Testis (tissue), 2 donors: ENCODE measurements at regions not wholly inside any gene's neighbourhood (a gene's known extent, or its start where the extent isn't known, plus 50 kb on each side); places are given as distances from the start of the nearest gene placed in this dataset.

ENCODE experiments used
- DNase-seq: peaks from one replicate; pipeline ENCODE4 v3.0.0-alpha.2; 2019
- H3K27ac ChIP-seq, 2 donors: fragments of 200-600 bp; sonication (generic); one replicate each; pipeline ENCODE4 v1.5.1; 2019
- H3K27me3 ChIP-seq: fragments of 200-600 bp; sonication (generic); one replicate; pipeline ENCODE4 v1.5.1; 2019
- H3K36me3 ChIP-seq: fragments of 200-600 bp; sonication (generic); one replicate; pipeline ENCODE4 v1.5.1; 2017; ENCODE audit warnings: low read depth; ENCODE audit errors: missing control alignments
- H3K4me1 ChIP-seq: fragments of 200-600 bp; sonication (generic); one replicate; pipeline ENCODE4 v1.5.1; 2019
- H3K4me3 ChIP-seq, 2 donors: fragments of 200-600 bp; sonication (generic); one replicate each; pipeline ENCODE4 v1.5.1; 2017 to 2019
- H3K9me3 ChIP-seq: fragments of 200-600 bp; sonication (generic); one replicate; pipeline ENCODE4 v1.5.1; 2017
- CTCF ChIP-seq, 3 experiments: fragments of 450-650 bp in 2 of 3; fragments of 200-600 bp in 1 of 3; sonication (generic) in 1 of 3; IDR thresholded peaks; one replicate each; pipeline ENCODE4 v1.5.1; 2016 to 2019; ENCODE audit warnings: antibody characterized with exemption in 3 of 3, mild to moderate bottlenecking in 2 of 3, moderate library complexity in 1 of 3
- POLR2A ChIP-seq: fragments of 450-650 bp; IDR thresholded peaks from one replicate; pipeline ENCODE4 v1.6.1; 2017; ENCODE audit warnings: antibody characterized with exemption, mild to moderate bottlenecking, moderate library complexity
- WGBS, 2 donors: methylation state at CpG; one replicate each; pipeline ENCODE4 v1.1.5; 2018; 5-methylcytosine and 5-hydroxymethylcytosine counted together
- intact Hi-C: fragments of 100-400 bp; cut with DNase I; formaldehyde crosslinking; loops from one replicate; pipeline ENCODE4 v1.15.1; 2023; ENCODE audit warnings: low total_unique reads

GRCh38 chr12:61808856-61809255 lies 451.3 kb upstream of the USP15 start:
- TF ChIP-seq POLR2A: no peak
- TF ChIP-seq CTCF (IDR thresholded peaks at IDR 0.05): no peak
- Histone ChIP-seq H3K36me3 (no peaks in the 10 kb centered on the region), H3K4me3 (no peak overlapping the region), H3K4me1 (no peaks in the 10 kb centered on the region), H3K27ac (no peak overlapping the region), H3K9me3 (no peaks in the 10 kb centered on the region), H3K27me3 (no peaks in the 10 kb centered on the region)
- WGBS, 2 donors: 91 to 93% methylated on average over 4 of the region's 4 CpGs
- intact Hi-C loops: no loop called here
- no peak for DNase-seq

- no peak for DNase-seq
- intact Hi-C loops: no loop called here
- Histone ChIP-seq H3K27ac (no peak overlapping the region), H3K4me1 (no peaks in the 10 kb centered on the region), H3K36me3 (no peaks in the 10 kb centered on the region), H3K27me3 (no peaks in the 10 kb centered on the region), H3K9me3 (no peaks in the 10 kb centered on the region), H3K4me3 (no peak overlapping the region)
- no peak for TF ChIP-seq POLR2A
- TF ChIP-seq CTCF (IDR thresholded peaks at IDR 0.05): no peak
- 85 to 93% methylated on average over 1 of the region's 1 CpG for WGBS, 2 donors
These were observed 449.7 kb upstream of the USP15 start for GRCh38 chr12:61810486-61810885.

GRCh38 chr12:61821381-61821780 lies 438.8 kb upstream of the USP15 start:
- no peak for DNase-seq
- Histone ChIP-seq H3K27me3 (no peaks in the 10 kb centered on the region), H3K27ac (no peak overlapping the region), H3K4me1 (no peaks in the 10 kb centered on the region), H3K36me3 (no peaks in the 10 kb centered on the region), H3K4me3 (no peak overlapping the region), H3K9me3 (no peaks in the 10 kb centered on the region)
- TF ChIP-seq POLR2A (no peak), CTCF (IDR thresholded peaks at IDR 0.05) (no peak)
- intact Hi-C loops: no loop called here

- Histone ChIP-seq H3K4me3 (no peak overlapping the region), H3K4me1 (no peaks in the 10 kb centered on the region), H3K27me3 (no peaks in the 10 kb centered on the region), H3K36me3 (no peaks in the 10 kb centered on the region), H3K27ac (no peak overlapping the region), H3K9me3 (no peaks in the 10 kb centered on the region)
- no peak for DNase-seq
- no peak for TF ChIP-seq CTCF (IDR thresholded peaks at IDR 0.05)
- WGBS, 2 donors: 82 to 85% methylated on average over 3 of the region's 3 CpGs
- intact Hi-C loops: no loop called here
These were observed 437.1 kb upstream of the USP15 start for GRCh38 chr12:61823102-61823501.

- no peak for DNase-seq
- intact Hi-C loops: no loop called here
- WGBS, 2 donors: 78 to 81% methylated on average over 5 of the region's 5 CpGs
- no peak for TF ChIP-seq CTCF (IDR thresholded peaks at IDR 0.05)
- no peak for TF ChIP-seq POLR2A
- Histone ChIP-seq H3K27ac (no peak overlapping the region), H3K27me3 (no peaks in the 10 kb centered on the region), H3K36me3 (no peaks in the 10 kb centered on the region), H3K4me1 (no peaks in the 10 kb centered on the region), H3K9me3 (no peaks in the 10 kb centered on the region), H3K4me3 (no peak overlapping the region)
These were observed 413.4 kb upstream of the USP15 start for GRCh38 chr12:61846765-61847164.
